Endothelial cell of umbilical vein (primary cell): ENCODE measurements at regions not wholly inside any gene's neighbourhood (a gene's known extent, or its start where the extent isn't known, plus 50 kb on each side); places are given as distances from the start of the nearest gene placed in this dataset.

ENCODE experiments used
- EZH2 ChIP-seq: IDR thresholded peaks from 2 replicates; pipeline ENCODE4 v1.6.1; 2012; ENCODE audit warnings: borderline replicate concordance, low read depth, mild to moderate bottlenecking, moderate library complexity, low read length, inconsistent platforms; ENCODE audit not compliant: severe bottlenecking
- FOS ChIP-seq: IDR thresholded peaks from 2 replicates; pipeline ENCODE4 v1.6.1; 2011; ENCODE audit warnings: mild to moderate bottlenecking, low read length, moderate library complexity, borderline replicate concordance; ENCODE audit not compliant: insufficient read depth
- MAX ChIP-seq: IDR thresholded peaks from 2 replicates; pipeline ENCODE4 v1.6.1; 2011; ENCODE audit not compliant: insufficient read depth, insufficient read length
- POLR2A ChIP-seq: IDR thresholded peaks from 2 replicates; pipeline ENCODE4 v1.6.1; 2012; ENCODE audit warnings: low read depth, mild to moderate bottlenecking, control low read depth, low read length
- POLR2AphosphoS5 ChIP-seq: IDR thresholded peaks from 2 replicates; pipeline ENCODE4 v1.6.1; 2012; ENCODE audit warnings: low read depth, mild to moderate bottlenecking, control low read depth, low read length, moderate library complexity; ENCODE audit not compliant: insufficient read depth
- TF ChIP-seq, protein P1 (sequence below), 2 donors: IDR thresholded peaks; 1 replicate in 1 of 2; 2 replicates in 1 of 2; pipeline ENCODE4 v1.5.1; 2011; ENCODE audit warnings: low read length in 2 of 2, mild to moderate bottlenecking in 2 of 2, moderate library complexity in 2 of 2, control low read depth in 1 of 2, inconsistent platforms in 1 of 2, low read depth in 1 of 2; ENCODE audit not compliant: insufficient read depth in 1 of 2; ENCODE audit errors: extremely low read depth in 1 of 2

- TF ChIP-seq, protein P1, sequence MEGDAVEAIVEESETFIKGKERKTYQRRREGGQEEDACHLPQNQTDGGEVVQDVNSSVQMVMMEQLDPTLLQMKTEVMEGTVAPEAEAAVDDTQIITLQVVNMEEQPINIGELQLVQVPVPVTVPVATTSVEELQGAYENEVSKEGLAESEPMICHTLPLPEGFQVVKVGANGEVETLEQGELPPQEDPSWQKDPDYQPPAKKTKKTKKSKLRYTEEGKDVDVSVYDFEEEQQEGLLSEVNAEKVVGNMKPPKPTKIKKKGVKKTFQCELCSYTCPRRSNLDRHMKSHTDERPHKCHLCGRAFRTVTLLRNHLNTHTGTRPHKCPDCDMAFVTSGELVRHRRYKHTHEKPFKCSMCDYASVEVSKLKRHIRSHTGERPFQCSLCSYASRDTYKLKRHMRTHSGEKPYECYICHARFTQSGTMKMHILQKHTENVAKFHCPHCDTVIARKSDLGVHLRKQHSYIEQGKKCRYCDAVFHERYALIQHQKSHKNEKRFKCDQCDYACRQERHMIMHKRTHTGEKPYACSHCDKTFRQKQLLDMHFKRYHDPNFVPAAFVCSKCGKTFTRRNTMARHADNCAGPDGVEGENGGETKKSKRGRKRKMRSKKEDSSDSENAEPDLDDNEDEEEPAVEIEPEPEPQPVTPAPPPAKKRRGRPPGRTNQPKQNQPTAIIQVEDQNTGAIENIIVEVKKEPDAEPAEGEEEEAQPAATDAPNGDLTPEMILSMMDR (IDR thresholded peaks at IDR 0.05; ENCODE audit: extremely low read depth in 1 of 2, insufficient read depth in 1 of 2, low read depth in 1 of 2, low read length in 2 of 2) = no peak
- TF ChIP-seq FOS (no peak), POLR2AphosphoS5 (no peak), POLR2A (no peak), MAX (no peak), EZH2 (no peak)
These were observed 90.1 kb upstream of the CADPS start for GRCh38 chr3:62965311-62965710.
